ENCODE measurements at regions not wholly inside any gene's neighbourhood (a gene's known extent, or its start where the extent isn't known, plus 50 kb on each side); places are given as distances from the start of the nearest gene placed in this dataset.

DNA sequence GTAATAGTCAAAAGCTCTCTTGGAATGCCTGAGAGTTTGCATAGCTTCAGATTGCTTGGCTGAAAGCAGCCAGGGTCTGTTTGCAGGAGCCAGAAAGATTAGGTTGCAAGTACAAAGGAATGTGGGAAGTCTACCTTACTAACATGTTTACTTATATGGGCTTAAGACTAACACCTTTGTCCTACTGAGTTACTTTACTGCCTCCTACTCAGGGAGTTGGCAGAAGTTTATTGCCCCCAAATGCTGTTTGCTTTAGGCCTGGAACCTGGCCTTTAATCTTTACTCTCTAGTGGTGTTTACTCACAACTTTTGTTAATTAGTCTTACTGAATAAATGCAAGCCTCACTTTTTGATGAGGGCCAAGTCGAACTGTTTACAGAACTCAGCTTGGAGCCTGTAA lies 219.4 kb upstream of the ZC4H2 start (continued):
- no peak for TF ChIP-seq RBM17 (IDR thresholded peaks at IDR 0.05; ENCODE audit: borderline replicate concordance, low read depth, low read length)
- no peak for TF ChIP-seq CEBPB (tag; IDR thresholded peaks at IDR 0.05)

DNA sequence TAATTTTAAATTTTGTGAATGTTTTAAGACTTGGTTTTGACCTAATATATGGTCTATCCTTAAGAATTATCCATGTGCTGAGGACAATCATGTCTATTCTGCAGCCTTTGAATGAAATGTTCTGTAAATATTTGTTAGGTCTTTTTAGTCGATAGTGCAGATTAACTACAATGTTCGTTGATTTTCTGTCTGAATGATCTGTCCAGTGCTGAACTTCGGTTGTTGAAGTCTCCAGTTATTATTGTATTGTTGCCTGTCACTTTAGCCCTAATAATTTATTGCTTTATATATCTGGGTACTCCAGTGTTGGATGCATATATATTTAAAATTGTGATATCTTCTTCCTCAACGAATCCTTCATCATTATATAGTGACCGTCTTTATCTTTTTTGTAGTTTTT lies 218.3 kb upstream of the ZC4H2 start:
- intact Hi-C loops (cut with micrococcal nuclease) (no loop called here), in situ Hi-C loops (cut with MboI) (no loop called here)
- no TSS peak for BruUV-seq (replicated peaks)
- POLR2A ChIA-PET, result no interaction called here
- Histone ChIP-seq H3K27ac (ENCODE audit: extremely low read depth, low read depth, low read length) (no peak overlapping the region), H3K9me3 (replicated peaks; ENCODE audit: control insufficient read depth, insufficient read depth, low read depth, low read length) (no peaks in the 10 kb centered on the region), H2AFZ (ENCODE audit: low read depth, low read length) (no peak overlapping the region), H3K4me1 (replicated peaks in 1 of 2; ENCODE audit: control insufficient read depth in 2 of 2, insufficient read depth in 2 of 2, low read length in 2 of 2) (no peaks in the 10 kb centered on the region), H3K9me1 (ENCODE audit: control insufficient read depth, insufficient read depth, low read length) (no peaks in the 10 kb centered on the region), H3K27me3 (ENCODE audit: control insufficient read depth in 2 of 2, insufficient read depth in 2 of 2, low read length in 2 of 2) (no peaks in the 10 kb centered on the region), H3K9ac (ENCODE audit: insufficient read depth in 1 of 2, low read depth in 2 of 2, low read length in 2 of 2) (no peak overlapping the region), H3K4me3 (no peak overlapping the region), H4K20me1 (replicated peaks; ENCODE audit: control insufficient read depth, insufficient read depth, low read length) (no peaks in the 10 kb centered on the region), H3K79me2 (ENCODE audit: control insufficient read depth, insufficient read depth, low read length) (no peaks in the 10 kb centered on the region), H3K36me3 (ENCODE audit: control insufficient read depth, insufficient read depth, low read length) (no peaks in the 10 kb centered on the region), H3K4me2 (ENCODE audit: insufficient read depth, low read length) (no peak overlapping the region)
- no peak for FAIRE-seq
- CTCF ChIA-PET (ENCODE audit: low intra/inter-chr PET ratio), result no interaction called here
- DNase-seq (ENCODE audit: extremely low read depth in 1 of 4, low spot score in 3 of 4), result no peak
- ATAC-seq, result no peak
- WGBS (ENCODE audit: insufficient coverage, low coverage, missing lambda C conversion rate), result 1% methylated on average over 5 of the region's 5 CpGs
- TF ChIP-seq, protein P1, sequence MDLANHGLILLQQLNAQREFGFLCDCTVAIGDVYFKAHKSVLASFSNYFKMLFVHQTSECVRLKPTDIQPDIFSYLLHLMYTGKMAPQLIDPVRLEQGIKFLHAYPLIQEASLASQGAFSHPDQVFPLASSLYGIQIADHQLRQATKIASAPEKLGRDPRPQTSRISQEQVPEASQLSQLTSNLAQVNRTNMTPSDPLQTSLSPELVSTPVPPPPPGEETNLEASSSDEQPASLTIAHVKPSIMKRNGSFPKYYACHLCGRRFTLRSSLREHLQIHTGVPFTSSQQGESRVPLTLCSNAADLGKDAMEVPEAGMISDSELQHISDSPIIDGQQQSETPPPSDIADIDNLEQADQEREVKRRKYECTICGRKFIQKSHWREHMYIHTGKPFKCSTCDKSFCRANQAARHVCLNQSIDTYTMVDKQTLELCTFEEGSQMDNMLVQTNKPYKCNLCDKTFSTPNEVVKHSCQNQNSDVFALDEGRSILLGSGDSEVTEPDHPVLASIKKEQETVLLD (IDR thresholded peaks at IDR 0.05), result no peak
- no peak for TF ChIP-seq ZNF584 (CRISPR knock-in tag; IDR thresholded peaks at IDR 0.05; ENCODE audit: low read depth)
- TF ChIP-seq ZEB2 (IDR thresholded peaks at IDR 0.05), result no peak
- no peak for TF ChIP-seq MCM7 (IDR thresholded peaks at IDR 0.05)
- no peak for TF ChIP-seq ZNF224 (CRISPR knock-in tag; IDR thresholded peaks at IDR 0.05)
- TF ChIP-seq, protein P2, sequence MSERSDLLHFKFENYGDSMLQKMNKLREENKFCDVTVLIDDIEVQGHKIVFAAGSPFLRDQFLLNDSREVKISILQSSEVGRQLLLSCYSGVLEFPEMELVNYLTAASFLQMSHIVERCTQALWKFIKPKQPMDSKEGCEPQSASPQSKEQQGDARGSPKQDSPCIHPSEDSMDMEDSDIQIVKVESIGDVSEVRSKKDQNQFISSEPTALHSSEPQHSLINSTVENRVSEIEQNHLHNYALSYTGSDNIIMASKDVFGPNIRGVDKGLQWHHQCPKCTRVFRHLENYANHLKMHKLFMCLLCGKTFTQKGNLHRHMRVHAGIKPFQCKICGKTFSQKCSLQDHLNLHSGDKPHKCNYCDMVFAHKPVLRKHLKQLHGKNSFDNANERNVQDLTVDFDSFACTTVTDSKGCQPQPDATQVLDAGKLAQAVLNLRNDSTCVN (CRISPR knock-in tag; IDR thresholded peaks at IDR 0.05), result no peak
- TF ChIP-seq ZNF324 (CRISPR knock-in tag; IDR thresholded peaks at IDR 0.05), result no peak
- no peak for TF ChIP-seq TAF9B (IDR thresholded peaks at IDR 0.05; ENCODE audit: partially characterized antibody)
- TF ChIP-seq, protein P3, sequence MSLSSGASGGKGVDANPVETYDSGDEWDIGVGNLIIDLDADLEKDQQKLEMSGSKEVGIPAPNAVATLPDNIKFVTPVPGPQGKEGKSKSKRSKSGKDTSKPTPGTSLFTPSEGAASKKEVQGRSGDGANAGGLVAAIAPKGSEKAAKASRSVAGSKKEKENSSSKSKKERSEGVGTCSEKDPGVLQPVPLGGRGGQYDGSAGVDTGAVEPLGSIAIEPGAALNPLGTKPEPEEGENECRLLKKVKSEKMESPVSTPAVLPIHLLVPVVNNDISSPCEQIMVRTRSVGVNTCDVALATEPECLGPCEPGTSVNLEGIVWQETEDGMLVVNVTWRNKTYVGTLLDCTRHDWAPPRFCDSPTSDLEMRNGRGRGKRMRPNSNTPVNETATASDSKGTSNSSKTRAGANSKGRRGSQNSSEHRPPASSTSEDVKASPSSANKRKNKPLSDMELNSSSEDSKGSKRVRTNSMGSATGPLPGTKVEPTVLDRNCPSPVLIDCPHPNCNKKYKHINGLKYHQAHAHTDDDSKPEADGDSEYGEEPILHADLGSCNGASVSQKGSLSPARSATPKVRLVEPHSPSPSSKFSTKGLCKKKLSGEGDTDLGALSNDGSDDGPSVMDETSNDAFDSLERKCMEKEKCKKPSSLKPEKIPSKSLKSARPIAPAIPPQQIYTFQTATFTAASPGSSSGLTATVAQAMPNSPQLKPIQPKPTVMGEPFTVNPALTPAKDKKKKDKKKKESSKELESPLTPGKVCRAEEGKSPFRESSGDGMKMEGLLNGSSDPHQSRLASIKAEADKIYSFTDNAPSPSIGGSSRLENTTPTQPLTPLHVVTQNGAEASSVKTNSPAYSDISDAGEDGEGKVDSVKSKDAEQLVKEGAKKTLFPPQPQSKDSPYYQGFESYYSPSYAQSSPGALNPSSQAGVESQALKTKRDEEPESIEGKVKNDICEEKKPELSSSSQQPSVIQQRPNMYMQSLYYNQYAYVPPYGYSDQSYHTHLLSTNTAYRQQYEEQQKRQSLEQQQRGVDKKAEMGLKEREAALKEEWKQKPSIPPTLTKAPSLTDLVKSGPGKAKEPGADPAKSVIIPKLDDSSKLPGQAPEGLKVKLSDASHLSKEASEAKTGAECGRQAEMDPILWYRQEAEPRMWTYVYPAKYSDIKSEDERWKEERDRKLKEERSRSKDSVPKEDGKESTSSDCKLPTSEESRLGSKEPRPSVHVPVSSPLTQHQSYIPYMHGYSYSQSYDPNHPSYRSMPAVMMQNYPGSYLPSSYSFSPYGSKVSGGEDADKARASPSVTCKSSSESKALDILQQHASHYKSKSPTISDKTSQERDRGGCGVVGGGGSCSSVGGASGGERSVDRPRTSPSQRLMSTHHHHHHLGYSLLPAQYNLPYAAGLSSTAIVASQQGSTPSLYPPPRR (CRISPR knock-in tag; IDR thresholded peaks at IDR 0.05; ENCODE audit: borderline replicate concordance), result no peak
- TF ChIP-seq MEF2A (IDR thresholded peaks at IDR 0.05; ENCODE audit: control insufficient read depth, low read depth, low read length), result no peak
- TF ChIP-seq, protein P4, sequence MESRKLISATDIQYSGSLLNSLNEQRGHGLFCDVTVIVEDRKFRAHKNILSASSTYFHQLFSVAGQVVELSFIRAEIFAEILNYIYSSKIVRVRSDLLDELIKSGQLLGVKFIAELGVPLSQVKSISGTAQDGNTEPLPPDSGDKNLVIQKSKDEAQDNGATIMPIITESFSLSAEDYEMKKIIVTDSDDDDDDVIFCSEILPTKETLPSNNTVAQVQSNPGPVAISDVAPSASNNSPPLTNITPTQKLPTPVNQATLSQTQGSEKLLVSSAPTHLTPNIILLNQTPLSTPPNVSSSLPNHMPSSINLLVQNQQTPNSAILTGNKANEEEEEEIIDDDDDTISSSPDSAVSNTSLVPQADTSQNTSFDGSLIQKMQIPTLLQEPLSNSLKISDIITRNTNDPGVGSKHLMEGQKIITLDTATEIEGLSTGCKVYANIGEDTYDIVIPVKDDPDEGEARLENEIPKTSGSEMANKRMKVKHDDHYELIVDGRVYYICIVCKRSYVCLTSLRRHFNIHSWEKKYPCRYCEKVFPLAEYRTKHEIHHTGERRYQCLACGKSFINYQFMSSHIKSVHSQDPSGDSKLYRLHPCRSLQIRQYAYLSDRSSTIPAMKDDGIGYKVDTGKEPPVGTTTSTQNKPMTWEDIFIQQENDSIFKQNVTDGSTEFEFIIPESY (CRISPR knock-in tag; IDR thresholded peaks at IDR 0.05), result no peak
- TF ChIP-seq ZSCAN32 (CRISPR knock-in tag; IDR thresholded peaks at IDR 0.05), result no peak

Measured in K562 (cell line).